GM12878 (cell line): ENCODE measurements at regions not wholly inside any gene's neighbourhood (a gene's known extent, or its start where the extent isn't known, plus 50 kb on each side); places are given as distances from the start of the nearest gene placed in this dataset.

Source experiments
- ATAC-seq: fragments of 200-7000 bp; cut with Tn5 transposase; 3 replicates; pipeline ENCODE4 v1.9.1; 2020; ENCODE audit warnings: mild to moderate bottlenecking, moderate library complexity
- BruUV-seq: library from RNA; stranded (reverse); fragments of 400-500 nt; replicated peaks from 2 replicates; lab custom pipeline; 2021; lab: Mats Ljungman, UMichigan
- CTCF ChIA-PET: fragments of 300-600 bp; sonication (Branson Sonifier 250); formaldehyde crosslinking; extraction: SDS; loops from one replicate; lab custom pipeline; 2021; ENCODE audit warnings: inconsistent platforms; lab: Yijun Ruan, JAX
- POLR2A ChIA-PET: fragments of 350-600 bp; formaldehyde crosslinking; extraction: SDS; loops from one replicate; lab custom pipeline; 2021; ENCODE audit warnings: inconsistent platforms; lab: Charles Lee
- RAD21 ChIA-PET: fragments of 300-600 bp; sonication (Branson Sonifier 250); formaldehyde crosslinking; loops from one replicate; lab custom pipeline; 2023; ENCODE audit warnings: antibody characterized with exemption; ENCODE audit not compliant: unreplicated experiment; lab: Charles Lee
- SMC1A ChIA-PET: fragments of 300-600 bp; sonication (Branson Sonifier 250); formaldehyde crosslinking; loops from one replicate; lab custom pipeline; 2023; ENCODE audit not compliant: unreplicated experiment, uncharacterized antibody; lab: Charles Lee
- DNase-seq: peaks from one replicate; pipeline ENCODE4 v3.0.0-alpha.2; 2011; ENCODE audit warnings: low read depth, low spot score
- FAIRE-seq: peaks from 3 replicates; lab custom pipeline; 2011; peaks lifted over from hg19 to GRCh38; lab: Jason Lieb, UNC
- H2AFZ ChIP-seq: 2 replicates; pipeline ENCODE4 v1.6.0; 2011; ENCODE audit warnings: low read depth, low read length, control low read depth; ENCODE audit not compliant: control insufficient read depth
- H3K27ac ChIP-seq: 2 replicates; pipeline ENCODE4 v1.5.1; 2011; ENCODE audit warnings: control low read depth; ENCODE audit not compliant: control insufficient read depth, insufficient read depth
- H3K27me3 ChIP-seq, 2 experiments: replicated peaks in 1 of 2; 2 replicates each; pipeline versions ENCODE4 v1.6.0 to v1.6.1; 2011; ENCODE audit warnings: low read length in 1 of 2; ENCODE audit not compliant: control insufficient read depth in 2 of 2, insufficient read depth in 2 of 2
- H3K36me3 ChIP-seq, 2 experiments: 2 replicates each; pipeline ENCODE4 v1.5.1; 2011; ENCODE audit warnings: low read length in 1 of 2; ENCODE audit not compliant: control insufficient read depth in 2 of 2, insufficient read depth in 2 of 2
- H3K4me1 ChIP-seq: 2 replicates; pipeline ENCODE4 v1.6.1; 2011; ENCODE audit warnings: mild to moderate bottlenecking, low read length, moderate library complexity, mixed read lengths; ENCODE audit not compliant: control insufficient read depth, insufficient read depth
- H3K4me2 ChIP-seq: 2 replicates; pipeline ENCODE4 v1.6.0; 2011; ENCODE audit warnings: control low read depth; ENCODE audit not compliant: control insufficient read depth, insufficient read depth
- H3K4me3 ChIP-seq: fragments of 200-600 bp; sonication (generic); 2 replicates; pipeline ENCODE4 v1.5.1; 2016
- H3K79me2 ChIP-seq: 2 replicates; pipeline ENCODE4 v1.6.0; 2011; ENCODE audit warnings: low read length; ENCODE audit not compliant: control insufficient read depth, insufficient read depth
- H3K9ac ChIP-seq: 2 replicates; pipeline ENCODE4 v1.8.0; 2011; ENCODE audit warnings: low read length, control low read depth, mixed read lengths; ENCODE audit not compliant: control insufficient read depth, insufficient read depth
- H3K9me3 ChIP-seq: replicated peaks from 3 replicates; pipeline ENCODE4 v1.5.1; 2011; ENCODE audit warnings: mild to moderate bottlenecking, low read length; ENCODE audit not compliant: control insufficient read depth, insufficient read depth
- H4K20me1 ChIP-seq: 2 replicates; pipeline ENCODE4 v1.6.0; 2011; ENCODE audit not compliant: control insufficient read depth, insufficient read depth
- ATF7 ChIP-seq: fragments of 450-650 bp; IDR thresholded peaks from 2 replicates; pipeline ENCODE4 v1.6.1; 2016; ENCODE audit warnings: low read depth, mild to moderate bottlenecking
- CHD1 ChIP-seq: IDR thresholded peaks from 2 replicates; pipeline ENCODE4 v1.6.1; 2012; ENCODE audit warnings: low read depth, low read length, improper control_type of control experiment
- RAD21 ChIP-seq: IDR thresholded peaks from 2 replicates; pipeline ENCODE4 v1.6.1; 2011; ENCODE audit warnings: mild to moderate bottlenecking, low read depth, low read length, moderate library complexity; ENCODE audit not compliant: insufficient read depth
- SUZ12 ChIP-seq: fragments of 200-600 bp; sonication (generic); IDR thresholded peaks from one replicate; pipeline ENCODE4 v1.6.1; 2018; ENCODE audit warnings: antibody characterized with exemption, mild to moderate bottlenecking; ENCODE audit not compliant: unreplicated experiment
- WGBS: methylation state at CpG from one replicate; pipeline ENCODE4 v1.1.6; 2016; ENCODE audit warnings: low lambda C conversion rate; ENCODE audit not compliant: insufficient replicate concordance, insufficient coverage; ENCODE audit errors: missing lambda C conversion rate; 5-methylcytosine and 5-hydroxymethylcytosine counted together
- in situ Hi-C: fragments of 300-500 bp; cut with MboI; formaldehyde crosslinking; loops from 9 replicates; pipeline ENCODE4 v1.14.3; 2018; ENCODE audit warnings: mixed read lengths
- intact Hi-C: fragments of 100-400 bp; cut with micrococcal nuclease; formaldehyde crosslinking; loops from one replicate; pipeline ENCODE4 v1.14.2; 2022; ENCODE audit not compliant: unreplicated experiment
- TF ChIP-seq, protein P1 (sequence below), 3 experiments: IDR thresholded peaks in 2 of 3; conservative IDR thresholded peaks in 1 of 3; 2 replicates each; pipeline ENCODE4 v1.5.1; 2011; ENCODE audit warnings: low read depth in 3 of 3, low read length in 3 of 3, mild to moderate bottlenecking in 3 of 3, control low read depth in 2 of 3, moderate library complexity in 2 of 3, inconsistent platforms in 1 of 3, mixed read lengths in 1 of 3; ENCODE audit not compliant: control insufficient read depth in 2 of 3, insufficient read depth in 1 of 3; ENCODE audit errors: extremely low read depth in 1 of 3

DNA sequence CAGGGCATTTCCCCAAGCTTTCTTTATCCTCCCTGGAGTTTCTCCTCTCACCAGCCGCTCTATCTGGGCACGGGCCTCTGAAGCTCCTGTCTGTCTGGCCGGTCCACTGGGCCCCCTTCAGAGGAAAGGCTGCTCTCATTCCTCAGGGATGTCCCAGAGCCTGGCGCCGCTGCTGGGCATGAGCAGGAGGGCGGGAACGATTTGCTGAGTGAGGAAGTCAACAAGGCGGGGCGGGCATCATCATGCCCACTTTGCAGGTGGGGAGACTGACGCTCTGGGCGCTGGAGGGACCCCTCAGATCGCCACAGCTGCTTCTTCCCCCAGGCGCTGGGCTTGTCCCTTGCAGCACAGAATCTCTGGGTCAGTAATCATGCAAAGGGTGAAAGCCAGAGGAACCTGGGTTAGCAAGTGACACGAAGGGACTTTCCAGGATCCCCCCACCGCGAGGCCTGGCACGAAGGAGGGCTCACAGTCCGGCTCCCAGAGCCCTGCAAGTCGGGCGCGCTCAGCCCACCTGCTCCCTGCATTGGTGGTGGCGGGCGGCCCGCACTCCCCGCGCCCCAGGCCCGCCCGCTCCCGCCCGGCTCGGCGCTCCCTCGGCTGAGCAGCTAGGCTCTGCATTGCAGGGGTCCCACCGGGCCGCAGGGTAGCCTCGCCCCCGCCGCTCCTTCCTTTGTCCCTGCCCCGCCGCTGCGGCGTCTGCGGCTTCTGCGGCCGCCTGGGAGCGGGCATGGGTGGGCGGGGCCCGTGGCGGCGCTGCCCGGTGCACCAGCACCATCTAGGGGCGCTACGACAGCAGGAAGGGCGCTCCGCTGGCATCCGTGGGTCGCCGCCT, 157.8 kb downstream of the CYRIA start:
- Histone ChIP-seq H3K27me3 (peaks cover 4 to 11% of the 10 kb centered on the region in 2 experiments; a peak in 3 of 4 replicates), H3K4me2 (no peak overlapping the region), H2AFZ (no peak overlapping the region), H3K9me3 (no peaks in the 10 kb centered on the region)
- FAIRE-seq (no peak), ATAC-seq (peak; percentile 69)
- CTCF ChIA-PET, result interaction anchor here (1.1 kb wide), 1 partner anchor 569 kb away, joined by 3 read pairs; no protein-coding TSS in a partner anchor
- WGBS, result 16% methylated on average over 37 of the region's 58 CpGs
- SMC1A ChIA-PET, result no interaction called here
- TF ChIP-seq CHD1 (no peak), SUZ12 (peak; percentile 22), ATF7 (no peak), RAD21 (peak; percentile 24; the same call in 1 of the 2 replicates)
- TF ChIP-seq, protein P1, sequence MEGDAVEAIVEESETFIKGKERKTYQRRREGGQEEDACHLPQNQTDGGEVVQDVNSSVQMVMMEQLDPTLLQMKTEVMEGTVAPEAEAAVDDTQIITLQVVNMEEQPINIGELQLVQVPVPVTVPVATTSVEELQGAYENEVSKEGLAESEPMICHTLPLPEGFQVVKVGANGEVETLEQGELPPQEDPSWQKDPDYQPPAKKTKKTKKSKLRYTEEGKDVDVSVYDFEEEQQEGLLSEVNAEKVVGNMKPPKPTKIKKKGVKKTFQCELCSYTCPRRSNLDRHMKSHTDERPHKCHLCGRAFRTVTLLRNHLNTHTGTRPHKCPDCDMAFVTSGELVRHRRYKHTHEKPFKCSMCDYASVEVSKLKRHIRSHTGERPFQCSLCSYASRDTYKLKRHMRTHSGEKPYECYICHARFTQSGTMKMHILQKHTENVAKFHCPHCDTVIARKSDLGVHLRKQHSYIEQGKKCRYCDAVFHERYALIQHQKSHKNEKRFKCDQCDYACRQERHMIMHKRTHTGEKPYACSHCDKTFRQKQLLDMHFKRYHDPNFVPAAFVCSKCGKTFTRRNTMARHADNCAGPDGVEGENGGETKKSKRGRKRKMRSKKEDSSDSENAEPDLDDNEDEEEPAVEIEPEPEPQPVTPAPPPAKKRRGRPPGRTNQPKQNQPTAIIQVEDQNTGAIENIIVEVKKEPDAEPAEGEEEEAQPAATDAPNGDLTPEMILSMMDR (IDR thresholded peaks at IDR 0.05 in 2 of 3, conservative IDR thresholded peaks at IDR 0.05 in 1 of 3; ENCODE audit: control insufficient read depth in 2 of 3, extremely low read depth in 1 of 3, insufficient read depth in 1 of 3, low read depth in 3 of 3, low read length in 3 of 3), result peak; percentile 25 to 40 (median 39); a peak in 4 of 6 replicates
- TF ChIP-seq, all 136 proteins: peak for 3
- RAD21 ChIA-PET, result no interaction called here
- POLR2A ChIA-PET, result no interaction called here
- no peak overlapping the region for H3K27ac ChIP-seq
- no peaks in the 10 kb centered on the region for H4K20me1 ChIP-seq
- no peaks in the 10 kb centered on the region for H3K4me1 ChIP-seq
- no TSS peak for BruUV-seq
- intact Hi-C loops, result loop anchor here (5.0 kb wide), 1 partner anchor 871 kb away; no protein-coding TSS in a partner anchor
- no peak for DNase-seq
- H3K9ac ChIP-seq, result no peak overlapping the region
- H3K4me3 ChIP-seq, result no peak overlapping the region
- in situ Hi-C loops, result no loop called here
- H3K36me3 ChIP-seq, result no peaks in the 10 kb centered on the region
- H3K79me2 ChIP-seq, result no peaks in the 10 kb centered on the region
